ENCODE measurements at regions not wholly inside any gene's neighbourhood (a gene's known extent, or its start where the extent isn't known, plus 50 kb on each side); places are given as distances from the start of the nearest gene placed in this dataset.

DNA sequence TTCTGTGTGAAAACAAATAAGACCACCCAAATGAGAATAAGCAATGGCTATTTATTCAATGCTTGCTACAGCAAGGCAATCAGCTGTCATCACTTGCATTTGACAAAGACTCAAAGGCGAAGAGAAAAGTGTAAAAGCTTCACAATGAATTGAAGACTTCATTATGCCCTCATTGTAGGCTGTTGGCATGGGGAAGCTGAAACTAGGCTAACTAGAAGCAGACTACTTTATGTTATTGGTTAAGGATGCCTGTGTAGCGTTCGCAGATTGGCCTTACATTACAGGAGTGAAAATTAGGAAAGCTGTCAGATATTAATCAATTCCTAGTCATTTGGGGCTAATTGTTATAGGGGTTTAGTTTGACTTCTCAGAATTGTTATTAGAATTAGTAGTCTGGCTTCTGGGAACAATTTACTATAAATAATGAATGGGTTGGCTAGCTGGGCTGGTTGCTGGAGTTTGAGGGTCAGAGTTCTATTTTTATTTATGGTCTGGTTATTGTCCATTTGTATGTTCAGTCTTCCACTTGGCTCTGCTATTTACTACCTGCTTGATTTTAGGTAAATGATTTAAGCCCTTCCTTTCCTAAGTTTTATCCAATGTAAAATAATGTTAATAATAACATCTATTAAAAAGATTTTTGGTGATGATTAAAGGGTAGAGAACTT lies 437.2 kb upstream of the SYT4 start:
- TF ChIP-seq CTCF (IDR thresholded peaks at IDR 0.05; ENCODE audit: borderline replicate concordance, extremely low read depth, insufficient read depth), result no peak
- H3K9ac ChIP-seq (ENCODE audit: low read length in 3 of 3), result no peak overlapping the region
- no peaks in the 10 kb centered on the region for H3K27me3 ChIP-seq (ENCODE audit: control insufficient read depth, insufficient read depth, low read length)
- FAIRE-seq, result no peak
- H3K4me3 ChIP-seq (ENCODE audit: low read length in 3 of 3), result no peak overlapping the region
- H3K9me3 ChIP-seq (ENCODE audit: control insufficient read depth in 2 of 3, insufficient read depth in 1 of 3, low read length in 3 of 3), result no peaks in the 10 kb centered on the region
- DNase-seq, result no peak
- no peaks in the 10 kb centered on the region for H3K4me1 ChIP-seq (ENCODE audit: control insufficient read depth in 2 of 3, insufficient read depth in 2 of 3, low read depth in 1 of 3, low read length in 3 of 3)
- no peak overlapping the region for H3K27ac ChIP-seq (ENCODE audit: low read depth in 2 of 2, low read length in 2 of 2)
- intact Hi-C loops (cut with DNase I), result no loop called here
- H3K36me3 ChIP-seq (ENCODE audit: control insufficient read depth in 2 of 3, insufficient read depth in 3 of 3, low read length in 3 of 3), result no peaks in the 10 kb centered on the region

GRCh38 chr18:43719267-43719795 lies 442.0 kb upstream of the SYT4 start:
- no peak for FAIRE-seq
- no peaks in the 10 kb centered on the region for H3K27me3 ChIP-seq (ENCODE audit: control insufficient read depth, insufficient read depth, low read length)
- no peak overlapping the region for H3K9ac ChIP-seq (ENCODE audit: low read length in 3 of 3)
- no peak for TF ChIP-seq CTCF (IDR thresholded peaks at IDR 0.05; ENCODE audit: borderline replicate concordance, extremely low read depth, insufficient read depth)
- H3K9me3 ChIP-seq (ENCODE audit: control insufficient read depth in 2 of 3, insufficient read depth in 1 of 3, low read length in 3 of 3), result peaks cover 0 to 2% (median 0%) of the 10 kb centered on the region in 3 donors
- H3K27ac ChIP-seq (ENCODE audit: low read depth in 2 of 2, low read length in 2 of 2), result no peak overlapping the region
- no peaks in the 10 kb centered on the region for H3K4me1 ChIP-seq (ENCODE audit: control insufficient read depth in 2 of 3, insufficient read depth in 2 of 3, low read depth in 1 of 3, low read length in 3 of 3)
- H3K4me3 ChIP-seq (ENCODE audit: low read length in 3 of 3), result no peak overlapping the region
- DNase-seq, result no peak
- no peaks in the 10 kb centered on the region for H3K36me3 ChIP-seq (ENCODE audit: control insufficient read depth in 2 of 3, insufficient read depth in 3 of 3, low read length in 3 of 3)
- intact Hi-C loops (cut with DNase I), result no loop called here

GRCh38 chr18:43720041-43720440 lies 442.8 kb upstream of the SYT4 start:
- Histone ChIP-seq H3K27ac (ENCODE audit: low read depth in 2 of 2, low read length in 2 of 2) (no peak overlapping the region), H3K27me3 (ENCODE audit: control insufficient read depth, insufficient read depth, low read length) (no peaks in the 10 kb centered on the region), H3K4me1 (ENCODE audit: control insufficient read depth in 2 of 3, insufficient read depth in 2 of 3, low read depth in 1 of 3, low read length in 3 of 3) (no peaks in the 10 kb centered on the region), H3K9me3 (ENCODE audit: control insufficient read depth in 2 of 3, insufficient read depth in 1 of 3, low read length in 3 of 3) (peaks cover 0 to 2% (median 0%) of the 10 kb centered on the region in 3 donors), H3K4me3 (ENCODE audit: low read length in 3 of 3) (no peak overlapping the region), H3K9ac (ENCODE audit: low read length in 3 of 3) (no peak overlapping the region), H3K36me3 (ENCODE audit: control insufficient read depth in 2 of 3, insufficient read depth in 3 of 3, low read length in 3 of 3) (no peaks in the 10 kb centered on the region)
- no peak for TF ChIP-seq CTCF (IDR thresholded peaks at IDR 0.05; ENCODE audit: borderline replicate concordance, extremely low read depth, insufficient read depth)
- intact Hi-C loops (cut with DNase I), result no loop called here
- FAIRE-seq, result no peak
- no peak for DNase-seq

All from kidney (tissue), 13 donors.